B cell (primary cell): ENCODE measurements at regions not wholly inside any gene's neighbourhood (a gene's known extent, or its start where the extent isn't known, plus 50 kb on each side); places are given as distances from the start of the nearest gene placed in this dataset.

Source experiments
- ATAC-seq: fragments of 200-7000 bp; cut with Tn5 transposase; one replicate; pipeline ENCODE4 v1.10.0; 2021; ENCODE audit warnings: low read depth, mild to moderate bottlenecking, moderate number of reproducible peaks, moderate library complexity
- CTCF ChIA-PET: fragments of 350-600 bp; sonication (Branson Sonifier 250); formaldehyde crosslinking; loops from one replicate; lab custom pipeline; 2021; ENCODE audit warnings: antibody characterized with exemption, inconsistent platforms; lab: Charles Lee
- POLR2A ChIA-PET: fragments of 350-600 bp; sonication (Branson Sonifier 250); formaldehyde crosslinking; loops from one replicate; lab custom pipeline; 2021; ENCODE audit warnings: antibody characterized with exemption; lab: Charles Lee
- DNase-seq: peaks from one replicate; pipeline ENCODE4 v3.0.0; 2013
- H2AFZ ChIP-seq: 2 replicates; pipeline ENCODE4 v1.6.1; 2012; ENCODE audit warnings: mild to moderate bottlenecking, low read depth, low read length; ENCODE audit not compliant: insufficient read depth, poor library complexity, severe bottlenecking
- H3K27ac ChIP-seq, 2 donors: 1 replicate in 1 of 2; 2 replicates in 1 of 2; pipeline ENCODE4 v1.5.1; 2012 to 2013; ENCODE audit warnings: low read length in 2 of 2, mild to moderate bottlenecking in 2 of 2, moderate library complexity in 1 of 2
- H3K27me3 ChIP-seq, 4 experiments: fragments of 200-600 bp in 1 of 4; sonication (generic) in 1 of 4; replicated peaks in 1 of 4; 1 replicate in 2 of 4; 2 replicates in 2 of 4; pipeline versions ENCODE4 v1.6.1 to v1.7.0; 2013 to 2016; ENCODE audit warnings: low read length in 3 of 4, mild to moderate bottlenecking in 2 of 4, mixed read lengths in 1 of 4, moderate library complexity in 1 of 4; ENCODE audit not compliant: insufficient read depth in 4 of 4, control insufficient read depth in 3 of 4; ENCODE audit errors: control extremely low read depth in 1 of 4
- H3K36me3 ChIP-seq, 2 experiments: replicated peaks in 1 of 2; 1 replicate in 1 of 2; 2 replicates in 1 of 2; pipeline versions ENCODE4 v1.6.1 to v1.7.1; 2013; ENCODE audit warnings: low read length in 1 of 2; ENCODE audit not compliant: insufficient read depth in 2 of 2, control insufficient read depth in 1 of 2; ENCODE audit errors: control extremely low read depth in 1 of 2, extremely low read depth in 1 of 2
- H3K4me1 ChIP-seq, 2 donors: fragments of 200-600 bp in 1 of 2; sonication (generic) in 1 of 2; 1 replicate in 1 of 2; 2 replicates in 1 of 2; pipeline versions ENCODE4 v1.5.1 to v1.6.1; 2013 to 2017; ENCODE audit warnings: low read length in 2 of 2; ENCODE audit not compliant: control insufficient read depth in 2 of 2, insufficient read depth in 2 of 2
- H3K4me2 ChIP-seq: replicated peaks from 2 replicates; pipeline ENCODE3; 2012; ENCODE audit warnings: mild to moderate bottlenecking, low read depth, low read length; ENCODE audit not compliant: poor library complexity, severe bottlenecking
- H3K4me3 ChIP-seq, 5 experiments: fragments of 200-600 bp in 1 of 5; sonication (generic) in 1 of 5; 1 replicate in 3 of 5; 2 replicates in 2 of 5; pipeline versions ENCODE4 v1.5.1 to v1.7.0; 2011 to 2016; ENCODE audit warnings: low read length in 4 of 5, mild to moderate bottlenecking in 4 of 5, low read depth in 2 of 5, control low read depth in 1 of 5, moderate library complexity in 1 of 5; ENCODE audit not compliant: insufficient read depth in 1 of 5; ENCODE audit errors: control extremely low read depth in 1 of 5, extremely low read depth in 1 of 5
- H3K79me2 ChIP-seq: fragments of 200-600 bp; sonication (generic); one replicate; pipeline ENCODE4 v1.6.0; 2016; ENCODE audit warnings: low read length; ENCODE audit not compliant: control insufficient read depth, insufficient read depth
- H3K9ac ChIP-seq: fragments of 200-600 bp; sonication (generic); 2 replicates; pipeline ENCODE4 v1.6.1; 2017; ENCODE audit warnings: mild to moderate bottlenecking, low read length, moderate library complexity
- H3K9me3 ChIP-seq, 3 donors: one replicate each; pipeline versions ENCODE4 v1.6.1 to v1.7.1; 2013; ENCODE audit warnings: low read length in 2 of 3; ENCODE audit not compliant: control insufficient read depth in 2 of 3, insufficient read depth in 1 of 3; ENCODE audit errors: control extremely low read depth in 1 of 3
- H4K20me1 ChIP-seq: 2 replicates; pipeline ENCODE4 v1.6.0; 2012; ENCODE audit warnings: mild to moderate bottlenecking, low read length; ENCODE audit not compliant: insufficient read depth, control insufficient read depth, poor library complexity, severe bottlenecking
- H3K27ac Mint-ChIP-seq: one replicate; pipeline ENCODE4 v1.8.0; 2021; ENCODE audit warnings: mixed read lengths
- H3K27me3 Mint-ChIP-seq: one replicate; pipeline ENCODE4 v1.8.0; 2021; ENCODE audit warnings: mixed read lengths
- H3K4me1 Mint-ChIP-seq: one replicate; pipeline ENCODE4 v1.8.0; 2021; ENCODE audit warnings: mixed read lengths
- H3K4me3 Mint-ChIP-seq: one replicate; pipeline ENCODE4 v1.8.0; 2021; ENCODE audit warnings: mixed read lengths
- H3K9me3 Mint-ChIP-seq: one replicate; pipeline ENCODE4 v1.8.0; 2022; ENCODE audit warnings: mixed read lengths; ENCODE audit not compliant: insufficient read depth
- CTCF ChIP-seq: fragments of 200-600 bp; IDR thresholded peaks from one replicate; pipeline ENCODE4 v1.8.0; 2022; ENCODE audit warnings: antibody characterized with exemption, mild to moderate bottlenecking
- EZH2 ChIP-seq: IDR thresholded peaks from 2 replicates; pipeline ENCODE4 v1.6.1; 2012; ENCODE audit warnings: borderline replicate concordance, low read depth, mild to moderate bottlenecking, moderate library complexity, low read length; ENCODE audit not compliant: insufficient read depth, poor library complexity, severe bottlenecking
- WGBS: methylation state at CpG from one replicate; pipeline ENCODE4 v1.1.5; 2013; ENCODE audit warnings: missing lambda C conversion rate; ENCODE audit not compliant: insufficient coverage; 5-methylcytosine and 5-hydroxymethylcytosine counted together
- intact Hi-C: fragments of 100-400 bp; cut with micrococcal nuclease; formaldehyde crosslinking; loops from one replicate; pipeline ENCODE4 v1.10.0; 2022

GRCh38 chr9:2320114-2320513 lies 301.5 kb upstream of the VLDLR start:
- H3K4me3 ChIP-seq: no peak overlapping the region
- Mint-ChIP-seq H3K9me3 (no peaks in the 10 kb centered on the region), H3K4me3 (no peak overlapping the region), H3K27me3 (peaks cover 13% of the 10 kb centered on the region), H3K4me1 (no peaks in the 10 kb centered on the region), H3K27ac (no peak overlapping the region)
- DNase-seq (no peak), ATAC-seq (no peak)
- H3K4me1 ChIP-seq: no peaks in the 10 kb centered on the region
- H3K27ac ChIP-seq: no peak overlapping the region
- ChIA-PET POLR2A (no interaction called here), CTCF (no interaction called here)
- TF ChIP-seq EZH2 (no peak), CTCF (no peak)
- peaks cover 0 to 6% (median 2%) of the 10 kb centered on the region in 3 donors for H3K9me3 ChIP-seq
- H3K36me3 ChIP-seq: no peaks in the 10 kb centered on the region
- H3K9ac ChIP-seq: no peak overlapping the region
- H3K4me2 ChIP-seq: no peak overlapping the region
- H3K27me3 ChIP-seq: no peaks in the 10 kb centered on the region
- no peaks in the 10 kb centered on the region for H3K79me2 ChIP-seq
- no peaks in the 10 kb centered on the region for H4K20me1 ChIP-seq
- intact Hi-C loops: no loop called here
- WGBS: 80% methylated on average over 2 of the region's 5 CpGs
- no peak overlapping the region for H2AFZ ChIP-seq

- TF ChIP-seq EZH2 (no peak), CTCF (no peak)
- Histone ChIP-seq H3K9me3 (peaks cover 0 to 6% (median 0%) of the 10 kb centered on the region in 3 donors), H3K4me2 (no peak overlapping the region), H3K27me3 (no peaks in the 10 kb centered on the region), H3K27ac (no peak overlapping the region), H3K9ac (no peak overlapping the region), H2AFZ (no peak overlapping the region), H3K4me3 (no peak overlapping the region), H3K36me3 (no peaks in the 10 kb centered on the region), H4K20me1 (no peaks in the 10 kb centered on the region), H3K4me1 (no peaks in the 10 kb centered on the region), H3K79me2 (no peaks in the 10 kb centered on the region)
- Mint-ChIP-seq H3K27me3 (peaks cover 14% of the 10 kb centered on the region), H3K4me1 (no peaks in the 10 kb centered on the region), H3K27ac (no peak overlapping the region), H3K9me3 (no peaks in the 10 kb centered on the region), H3K4me3 (no peak overlapping the region)
- POLR2A ChIA-PET: no interaction called here
- 100% methylated on average over 1 of the region's 2 CpGs for WGBS
- no peak for ATAC-seq
- CTCF ChIA-PET: no interaction called here
- intact Hi-C loops: no loop called here
- DNase-seq: no peak
Measured at GRCh38 chr9:2320632-2321031, 301.0 kb upstream of the VLDLR start.
